Occipital lobe (tissue), 1 donor: ENCODE measurements at regions not wholly inside any gene's neighbourhood (a gene's known extent, or its start where the extent isn't known, plus 50 kb on each side); places are given as distances from the start of the nearest gene placed in this dataset.

Experiments used
- DNase-seq: peaks from one replicate; lab custom pipeline; 2025; lab: John Stamatoyannopoulos, UW

DNA sequence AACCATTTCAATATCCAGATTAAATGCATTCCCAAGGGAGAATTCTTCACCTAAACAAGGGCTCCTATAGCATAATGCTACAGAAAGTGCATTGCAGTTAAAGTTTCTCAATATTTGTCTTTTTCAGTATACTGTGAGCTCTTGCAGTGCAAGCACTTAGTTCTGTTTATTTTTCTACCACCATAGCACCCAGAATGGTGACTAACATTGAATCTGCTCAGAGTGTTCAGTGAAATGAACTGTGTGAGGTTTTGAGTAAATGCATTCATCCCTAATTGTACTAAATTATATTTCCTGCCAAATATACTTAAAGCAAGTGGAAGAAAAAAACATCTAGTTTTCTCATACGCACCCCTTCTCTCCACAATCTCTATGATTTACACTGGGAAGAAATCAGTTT, 383.9 kb downstream of the PCDH7 start:
- no peak for DNase-seq

DNA sequence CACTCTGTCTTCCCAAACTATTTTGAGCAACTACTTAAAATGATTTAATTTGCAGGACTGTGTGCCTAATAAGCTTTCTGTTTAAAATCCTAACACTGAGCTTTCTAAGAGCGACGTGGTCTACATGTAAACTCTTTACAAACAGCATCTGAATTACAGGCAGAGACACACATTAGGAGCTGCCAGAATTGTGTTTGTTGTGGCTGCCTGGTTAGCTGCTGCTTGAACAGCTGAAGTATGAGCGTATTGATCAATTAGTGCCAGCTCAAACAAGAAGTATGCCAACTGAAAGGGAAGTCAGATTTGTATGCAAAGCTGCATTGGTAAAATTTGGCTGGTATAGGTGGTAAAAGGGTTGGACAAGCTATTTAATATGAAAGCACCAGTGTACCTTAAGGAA, 384.4 kb downstream of the PCDH7 start:
- DNase-seq, result no peak

DNA sequence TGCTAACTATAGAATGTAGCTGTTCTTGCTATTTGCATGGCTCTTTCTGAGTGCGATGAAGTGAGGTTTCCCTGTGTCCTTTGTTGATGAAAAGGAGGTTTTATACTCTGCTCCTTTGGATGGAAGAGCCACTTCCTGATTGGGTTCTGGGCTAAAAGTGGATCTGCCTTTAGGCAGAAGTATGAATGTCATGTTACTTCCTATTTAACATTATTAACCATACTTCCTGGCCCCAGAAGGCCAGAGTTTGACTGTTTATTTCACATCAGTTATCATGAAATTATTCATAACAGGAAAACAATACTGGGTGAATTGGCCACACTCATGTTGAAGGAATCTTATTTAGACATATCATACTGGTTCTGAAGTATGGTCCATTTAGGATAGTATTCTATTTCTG, 386.2 kb downstream of the PCDH7 start:
- no peak for DNase-seq

DNA sequence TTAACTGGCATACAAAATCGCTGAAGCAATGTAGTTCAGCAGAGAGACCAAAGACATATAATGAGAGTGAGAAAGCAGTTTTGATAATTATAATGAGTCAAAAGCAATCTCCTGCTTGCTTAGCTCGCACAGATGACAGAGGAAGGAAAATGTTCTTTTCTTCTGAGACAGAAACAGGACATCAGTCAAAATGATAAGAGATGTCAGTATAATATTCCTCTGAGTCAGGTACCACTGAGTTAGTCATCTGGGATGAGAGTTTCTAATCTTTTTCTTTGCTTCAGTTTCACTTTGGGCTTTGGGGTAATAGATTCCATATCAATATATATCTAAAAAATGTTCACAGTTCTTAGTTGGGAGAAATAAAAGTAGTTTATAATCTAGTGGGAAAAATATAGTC, 387.2 kb downstream of the PCDH7 start:
- no peak for DNase-seq

DNA sequence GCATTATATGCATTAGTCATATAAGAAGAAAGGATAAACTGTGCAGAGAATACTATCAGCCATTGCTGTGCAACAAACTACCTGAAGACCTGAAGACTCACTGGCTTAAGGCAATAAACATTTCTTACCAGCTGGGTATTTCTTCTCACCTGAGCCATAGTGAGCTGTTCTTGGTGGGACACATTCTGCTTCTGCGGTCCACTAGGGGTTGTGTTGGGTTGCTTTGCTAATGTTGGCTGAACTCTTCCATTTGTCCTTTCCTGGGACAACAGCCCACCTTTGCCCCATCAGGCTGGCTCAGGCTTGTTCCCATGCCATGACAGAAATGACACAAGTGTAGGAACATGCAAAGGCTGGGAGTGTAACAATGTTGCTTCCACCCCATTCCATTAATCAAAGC, 388.6 kb downstream of the PCDH7 start:
- no peak for DNase-seq

DNA sequence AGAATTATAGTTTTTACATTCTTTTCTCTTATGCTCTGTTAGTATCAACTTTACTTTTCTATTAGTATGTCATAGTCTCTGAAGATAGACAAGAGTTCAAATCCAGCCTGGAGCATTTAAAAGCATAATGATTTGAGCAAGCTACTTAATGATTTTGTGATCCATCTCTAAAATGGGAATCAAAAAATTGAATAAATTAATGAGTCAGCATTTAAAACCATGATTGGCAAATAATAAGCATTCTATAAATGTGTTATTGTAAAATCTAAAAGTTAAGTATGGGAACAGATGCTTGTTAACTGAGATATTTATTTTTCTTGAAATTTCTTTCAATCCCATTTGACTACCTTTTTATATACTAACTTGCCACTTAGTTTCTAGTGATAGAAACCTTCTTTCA, 391.6 kb downstream of the PCDH7 start:
- no peak for DNase-seq

DNA sequence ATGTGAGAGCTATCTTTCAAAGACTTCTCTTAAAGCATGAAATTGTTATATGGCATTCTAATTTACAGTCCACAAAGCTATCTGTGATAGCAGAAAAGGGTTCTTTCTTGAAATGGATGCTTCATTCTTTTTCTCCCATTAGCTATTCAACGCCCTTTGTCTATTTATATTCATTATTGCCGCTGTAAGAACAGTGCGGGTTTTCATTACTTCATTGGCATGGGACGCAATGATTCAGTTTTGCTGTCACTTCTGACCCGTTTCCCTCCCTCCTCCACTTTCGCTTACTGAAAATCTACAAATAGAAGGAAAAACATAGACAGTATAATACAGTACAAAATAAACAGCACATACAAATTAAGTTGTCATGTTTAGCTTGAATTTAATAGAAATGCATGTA, 394.6 kb downstream of the PCDH7 start:
- DNase-seq, result no peak

DNA sequence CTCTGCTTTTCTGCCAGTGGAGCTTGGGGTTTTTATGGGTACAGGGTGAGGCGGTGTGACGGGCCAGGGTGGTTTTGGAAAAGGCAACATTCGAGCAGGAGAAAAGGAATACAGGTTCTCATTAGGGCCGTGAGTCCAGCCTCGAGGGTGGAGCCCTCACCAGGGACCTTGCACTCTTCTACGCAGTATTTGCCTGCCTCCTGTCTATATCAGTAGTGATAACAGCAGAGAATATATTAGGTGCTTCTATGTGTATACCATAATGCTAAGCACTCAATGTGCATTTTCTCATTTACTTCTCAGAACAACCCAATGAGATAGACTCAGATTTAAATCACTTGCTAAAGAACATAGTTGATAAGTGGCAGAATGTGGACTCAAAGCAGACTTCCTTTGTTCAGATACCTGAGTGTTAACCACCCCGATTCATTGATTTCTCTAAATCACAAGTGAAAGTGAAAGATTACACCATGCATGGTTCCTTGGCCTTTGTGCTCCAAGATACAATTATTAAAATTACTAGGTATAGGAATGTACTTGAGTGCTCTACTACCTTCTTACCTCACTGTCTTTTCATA, 403.9 kb downstream of the PCDH7 start:
- no peak for DNase-seq

DNA sequence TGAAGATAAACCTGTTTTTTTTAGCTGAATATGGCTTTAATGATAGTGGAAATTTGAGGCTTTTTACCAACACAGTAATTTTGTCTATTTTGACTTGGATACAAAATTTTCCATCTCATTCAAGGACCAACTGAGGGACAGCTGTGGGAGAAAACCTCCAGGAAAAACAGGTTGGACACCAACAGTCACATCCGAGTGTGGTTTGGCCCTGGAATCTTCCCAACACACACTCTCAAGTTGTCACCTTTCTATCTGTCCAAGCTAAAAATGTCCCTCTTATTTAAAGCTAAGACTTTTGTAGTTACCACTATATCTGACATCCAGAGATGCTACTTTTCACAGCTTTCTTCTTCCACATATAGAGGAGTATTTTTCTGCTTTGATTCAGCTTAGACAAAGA, 404.9 kb downstream of the PCDH7 start:
- no peak for DNase-seq

DNA sequence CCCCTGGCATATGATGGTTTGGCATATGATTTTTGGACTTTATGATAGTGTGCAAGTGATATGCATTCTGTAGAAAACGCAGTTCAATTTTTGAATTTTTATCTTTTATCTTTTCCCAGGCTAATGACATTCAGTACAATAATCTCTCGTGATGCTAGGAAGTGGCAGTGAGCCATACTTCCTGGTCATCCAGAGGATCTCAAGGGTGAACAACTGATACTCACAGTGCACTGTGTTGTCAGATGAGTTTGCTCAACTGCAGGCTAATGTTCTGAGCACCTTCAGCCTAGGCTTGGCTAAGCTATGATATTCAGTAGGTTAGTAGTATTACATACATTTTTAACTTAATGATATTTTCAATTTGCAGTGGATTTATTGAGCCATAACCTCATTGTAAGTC, 405.3 kb downstream of the PCDH7 start:
- DNase-seq, result no peak

DNA sequence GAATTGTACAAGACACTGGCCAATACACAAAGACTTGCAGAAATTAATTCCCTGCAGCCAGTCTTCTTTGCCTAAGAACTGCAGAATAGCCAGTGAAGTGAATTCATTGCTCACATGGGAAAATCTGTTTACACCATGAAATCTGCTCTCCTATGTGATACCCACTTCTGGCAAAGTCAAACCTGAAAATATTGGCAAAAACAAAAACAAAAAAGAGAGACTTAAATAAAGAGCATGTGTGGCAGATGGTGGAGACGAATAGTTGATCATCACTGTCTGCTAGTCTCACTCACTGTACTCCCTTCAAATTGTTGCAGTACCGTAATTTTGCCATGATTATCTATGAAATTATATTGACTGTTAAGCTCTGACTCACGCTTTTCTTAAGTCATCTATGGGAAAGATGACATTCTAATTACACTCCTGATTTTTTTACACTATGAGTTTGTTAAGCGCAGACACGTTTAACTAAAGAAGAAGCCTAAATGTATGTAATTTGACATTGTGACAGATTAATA, 406.8 kb downstream of the PCDH7 start:
- no peak for DNase-seq

DNA sequence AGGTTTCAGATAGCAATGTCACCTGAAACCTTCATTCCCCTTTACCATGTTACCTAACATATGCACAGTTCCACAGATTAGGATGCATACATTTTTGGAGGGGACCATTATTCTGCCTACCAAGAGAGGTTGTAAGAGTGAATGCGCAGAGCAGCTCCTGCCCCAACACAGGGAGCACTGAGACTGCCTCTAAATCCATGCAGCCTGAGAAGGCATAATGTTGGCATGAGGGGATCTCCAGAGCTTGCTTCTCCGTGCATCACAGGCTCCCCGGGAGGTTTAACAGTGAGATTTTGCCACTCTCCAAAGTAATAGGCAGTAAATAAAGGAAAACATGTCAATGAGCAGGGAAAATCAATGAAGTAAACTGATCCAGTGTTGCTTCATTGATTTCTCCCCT, 410.8 kb downstream of the PCDH7 start:
- DNase-seq, result no peak

DNA sequence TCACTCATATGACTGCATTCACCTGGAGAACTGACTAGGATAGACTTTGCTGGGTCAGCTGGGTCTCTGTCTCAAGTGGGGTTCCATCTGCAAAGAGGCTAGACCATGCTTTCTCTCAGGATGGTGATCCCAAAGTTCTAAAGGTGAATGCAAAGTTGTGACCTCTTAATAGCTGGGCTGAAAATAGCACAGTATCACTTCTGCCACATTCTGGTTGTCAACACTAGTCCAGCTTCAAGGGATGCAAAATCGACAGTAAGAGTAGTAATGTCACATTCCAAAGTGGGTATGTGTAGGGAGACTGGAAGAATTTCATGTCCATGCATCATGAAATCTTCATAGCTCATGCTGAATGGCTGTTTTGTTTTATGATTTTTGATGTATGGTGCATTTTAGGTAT, 414.6 kb downstream of the PCDH7 start:
- no peak for DNase-seq

DNA sequence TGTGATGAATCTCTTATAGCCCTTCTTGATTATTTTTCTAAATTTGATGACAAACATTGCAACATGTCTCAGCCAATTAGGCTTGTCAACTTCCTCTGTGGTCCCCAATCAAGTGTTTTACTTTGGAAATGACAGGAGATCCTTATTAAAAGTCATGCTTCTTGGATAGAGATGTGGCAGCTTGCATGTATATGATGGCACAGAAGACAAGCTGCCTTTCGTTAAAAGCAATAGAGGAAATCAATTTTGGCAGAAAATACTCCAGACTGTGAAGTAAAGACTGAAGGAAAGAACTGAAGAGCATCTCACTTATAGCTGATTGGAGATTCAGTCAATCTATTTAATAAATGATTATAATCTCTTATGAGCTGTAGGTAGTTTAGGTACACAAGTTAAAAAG, 419.6 kb downstream of the PCDH7 start:
- DNase-seq, result no peak

DNA sequence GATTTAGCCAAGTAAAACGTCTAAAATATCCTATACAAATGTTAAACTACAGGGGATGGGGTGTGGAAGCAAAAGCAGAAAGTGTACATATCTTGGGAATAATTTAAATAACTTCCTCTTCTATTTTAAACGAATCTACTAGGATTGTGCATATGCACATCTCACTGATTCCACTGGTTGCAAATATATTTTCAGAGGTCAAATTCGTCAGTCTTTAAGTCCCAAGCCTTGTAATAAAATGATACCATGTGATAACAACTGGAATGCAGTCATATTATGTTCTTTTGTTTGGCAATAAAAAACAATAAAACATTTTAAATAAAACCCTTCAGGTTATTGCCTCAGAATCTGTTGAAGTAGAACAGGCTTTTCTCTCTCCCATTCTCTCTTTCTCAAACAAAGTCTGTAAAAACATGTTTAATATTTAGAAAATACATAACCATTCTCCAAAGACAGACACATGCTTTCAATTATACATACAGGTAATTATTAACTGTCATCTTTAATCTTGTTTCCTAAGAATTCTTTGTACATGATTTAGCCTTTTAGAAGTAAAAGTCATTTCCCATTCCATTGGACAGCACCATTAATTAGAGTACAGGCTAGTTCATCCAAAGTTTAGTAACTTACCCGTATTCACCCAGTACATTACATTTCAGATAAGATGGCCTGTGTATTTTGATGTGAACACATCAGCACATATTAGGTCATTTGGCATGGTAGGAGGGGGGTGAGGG, 421.1 kb downstream of the PCDH7 start:
- no peak for DNase-seq

DNA sequence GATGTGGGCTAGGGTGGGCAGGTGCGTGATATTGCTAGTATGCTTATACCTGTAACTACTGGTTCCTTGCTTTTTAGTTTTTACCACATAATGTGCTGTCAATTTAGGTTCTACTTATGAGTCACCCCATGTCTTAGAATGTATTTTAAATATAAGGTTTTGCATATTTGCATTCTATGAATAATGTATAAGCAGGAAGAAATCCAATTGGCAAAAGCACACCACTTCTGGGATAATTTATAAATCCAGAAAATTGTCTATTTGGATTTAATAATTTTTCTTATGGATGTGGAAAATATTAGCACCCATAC, 421.6 kb downstream of the PCDH7 start:
- DNase-seq, result no peak

DNA sequence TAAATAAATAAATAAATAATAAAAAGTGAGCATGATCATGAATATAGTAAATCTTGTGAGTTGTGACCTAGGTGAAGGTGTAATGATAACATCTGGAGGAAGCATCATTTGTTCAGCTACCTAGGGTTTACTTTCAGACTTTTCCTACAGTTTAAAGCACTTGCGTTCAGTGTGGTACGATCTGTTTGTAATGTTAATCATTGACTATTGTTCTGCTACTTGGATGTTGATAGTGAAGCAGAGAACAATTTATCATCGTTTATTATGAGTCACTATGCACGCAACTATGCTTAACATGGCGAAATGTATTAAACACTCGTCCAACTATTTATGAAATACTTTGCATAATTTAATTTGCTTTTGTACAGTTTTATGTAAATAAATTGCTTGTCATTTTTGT, 426.2 kb downstream of the PCDH7 start:
- no peak for DNase-seq

DNA sequence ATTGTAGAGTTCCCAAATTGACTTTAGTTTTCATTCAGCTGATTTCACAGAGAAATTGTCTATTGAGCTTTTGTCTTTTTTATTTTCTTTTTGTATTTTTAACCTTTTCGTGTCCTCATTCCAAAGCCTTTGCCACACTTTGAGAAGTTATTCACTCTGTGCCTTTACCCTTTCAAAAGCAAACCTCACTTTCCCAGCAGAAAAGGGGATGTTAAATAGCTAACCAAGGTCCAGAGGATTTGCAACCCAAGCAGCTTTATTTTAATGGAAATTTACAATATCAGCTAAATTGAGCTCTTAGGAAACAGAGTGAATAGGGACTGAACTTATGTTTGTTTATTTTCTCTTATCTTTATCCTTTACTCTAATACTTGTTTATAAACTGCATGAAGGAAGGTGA, 428.8 kb downstream of the PCDH7 start:
- DNase-seq, result no peak

DNA sequence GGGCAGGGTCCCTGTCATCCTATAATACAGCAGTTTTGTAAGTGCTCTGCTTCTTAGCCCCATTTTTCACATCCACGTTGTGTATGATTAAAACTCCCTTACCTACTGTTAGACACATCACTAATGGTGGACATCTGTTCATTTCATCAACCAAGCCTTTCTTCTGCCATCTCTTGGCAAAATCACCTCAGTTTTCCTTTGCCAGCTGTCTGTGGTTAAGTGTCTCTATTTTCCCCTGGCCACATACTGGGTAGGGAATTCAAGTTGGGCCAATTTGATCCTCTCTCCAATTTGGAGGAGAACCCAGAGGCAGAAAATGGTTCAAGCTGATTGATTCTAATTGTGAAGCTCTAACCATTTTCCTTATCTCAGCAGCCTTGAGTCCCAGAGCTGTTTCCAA, 436.1 kb downstream of the PCDH7 start:
- DNase-seq, result no peak

DNA sequence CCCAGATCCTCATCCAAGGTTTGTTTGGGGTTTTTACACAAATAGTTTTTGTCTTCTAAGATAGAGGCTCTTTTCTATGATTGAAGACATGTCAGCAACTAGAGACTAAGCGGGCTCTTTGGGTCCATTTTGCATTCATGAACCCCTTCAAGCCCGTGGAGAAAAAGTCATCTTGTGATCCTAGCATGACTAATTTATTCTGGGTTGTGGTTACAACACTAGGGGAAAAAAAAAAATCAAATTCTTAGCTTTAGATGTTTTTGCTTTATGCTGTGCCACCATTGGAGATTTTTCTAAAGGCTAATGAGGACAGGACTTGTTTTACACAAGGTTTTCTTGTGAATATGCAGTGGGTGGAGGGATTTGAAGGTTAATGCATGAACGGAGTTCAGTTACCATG, 440.0 kb downstream of the PCDH7 start:
- no peak for DNase-seq

DNA sequence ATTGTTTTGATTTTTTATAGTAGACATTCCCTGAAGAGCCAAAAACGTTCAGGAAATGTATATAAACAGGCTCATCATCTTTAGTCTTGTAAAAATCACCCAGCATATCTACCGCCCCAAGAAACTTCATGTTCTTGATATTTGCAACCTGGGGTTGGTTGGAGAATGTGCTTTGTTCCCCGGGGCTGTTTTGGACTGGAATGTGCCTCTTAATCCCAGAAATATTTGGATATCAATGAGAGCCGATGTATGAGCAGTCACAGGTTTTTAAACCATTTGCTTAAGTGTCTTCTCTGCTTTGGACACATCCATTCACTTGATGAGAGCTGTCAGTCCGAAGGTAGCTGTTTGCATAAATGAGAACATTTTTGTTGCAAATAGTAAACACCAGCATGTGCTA, 449.7 kb downstream of the PCDH7 start:
- no peak for DNase-seq

DNA sequence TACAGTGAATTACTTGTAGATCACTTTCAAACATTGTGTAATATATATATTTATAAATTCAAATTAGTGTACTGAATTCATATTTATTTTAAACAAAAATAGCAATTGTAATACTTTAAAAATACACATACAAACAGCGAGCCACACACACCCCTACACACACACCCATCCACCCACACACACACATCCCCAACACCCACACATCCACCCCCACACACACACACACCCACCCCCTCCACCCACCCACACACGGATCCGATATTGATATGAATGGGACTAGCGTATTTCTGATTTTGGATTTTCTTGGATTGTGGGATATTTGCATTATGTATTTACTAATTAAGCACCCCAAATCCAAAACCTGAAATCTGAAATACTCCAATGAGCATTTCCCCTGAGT, 451.2 kb downstream of the PCDH7 start:
- no peak for DNase-seq

DNA sequence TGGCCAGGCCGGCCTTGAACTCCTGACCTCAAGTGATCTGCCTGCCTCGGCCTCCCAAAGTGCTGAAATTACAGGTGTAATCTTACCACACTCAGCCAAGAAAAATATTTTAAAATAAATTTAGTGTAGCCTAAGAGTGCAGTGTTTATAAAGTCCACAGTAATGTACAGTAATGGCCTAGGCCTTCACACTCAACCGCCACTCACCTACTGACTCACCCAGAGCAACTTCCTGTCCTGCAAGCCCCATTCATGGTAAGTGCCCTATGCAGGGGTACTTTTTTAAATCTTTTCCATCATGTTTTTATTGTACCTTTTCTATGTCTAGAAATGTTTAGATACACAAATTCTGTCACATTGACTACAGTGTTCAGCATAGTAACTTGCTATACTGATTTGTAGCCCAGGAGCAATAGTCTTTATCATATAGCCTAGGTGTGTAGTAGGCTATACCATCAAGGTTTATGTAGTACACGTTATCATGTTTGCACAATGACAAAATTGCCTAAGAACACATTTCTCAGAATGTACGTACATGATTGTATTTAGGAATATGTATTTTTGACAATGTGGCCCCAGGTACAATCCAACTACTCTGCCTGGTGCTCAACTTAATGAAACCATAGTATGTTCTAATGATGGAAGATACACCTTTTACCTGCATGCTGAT, 455.2 kb downstream of the PCDH7 start:
- DNase-seq, result no peak
